Stimulated activated naive CD8-positive, alpha-beta T cell treated with anti-CD3 and anti-CD28 coated beads, Interleukin-15, Interleukin-2, amounts not matched to agents 100 U/mL and 50 U/mL, for 24 hours (primary cell): ENCODE measurements at regions not wholly inside any gene's neighbourhood (a gene's known extent, or its start where the extent isn't known, plus 50 kb on each side); places are given as distances from the start of the nearest gene placed in this dataset.

Experiments
- ATAC-seq: fragments of 150-1000 bp; cut with Tn5 transposase; one replicate; pipeline ENCODE4 v1.10.0; 2021
- DNase-seq: peaks from one replicate; pipeline ENCODE4 v3.0.0; 2021

GRCh38 chr21:26224366-26224765, 53.8 kb upstream of the APP start:
- ATAC-seq (no peak), DNase-seq (no peak)
